DOHH2 (cell line): ENCODE measurements at regions not wholly inside any gene's neighbourhood (a gene's known extent, or its start where the extent isn't known, plus 50 kb on each side); places are given as distances from the start of the nearest gene placed in this dataset.

ENCODE experiments used
- H3F3A ChIP-seq: fragments of 200-600 bp; sonication (generic), shearing (Covaris generic); 2 replicates; pipeline ENCODE4 v1.6.0; 2016; ENCODE audit warnings: antibody characterized with exemption, mild to moderate bottlenecking; ENCODE audit not compliant: control insufficient read depth, insufficient read depth
- H3K27ac ChIP-seq: fragments of 200-600 bp; sonication (generic); 2 replicates; pipeline ENCODE4 v1.5.1; 2014; ENCODE audit warnings: low read depth, mild to moderate bottlenecking, low read length, moderate library complexity
- H3K27me3 ChIP-seq: fragments of 200-600 bp; sonication (generic); 2 replicates; pipeline ENCODE4 v1.6.1; 2014; ENCODE audit warnings: mild to moderate bottlenecking, low read length, mixed read lengths; ENCODE audit not compliant: control insufficient read depth
- H3K36me3 ChIP-seq: fragments of 200-600 bp; sonication (generic); 2 replicates; pipeline ENCODE4 v1.6.1; 2014; ENCODE audit warnings: mild to moderate bottlenecking, low read length, moderate library complexity, mixed read lengths; ENCODE audit not compliant: control insufficient read depth
- H3K4me1 ChIP-seq: fragments of 200-600 bp; sonication (generic); 2 replicates; pipeline ENCODE4 v1.6.1; 2014; ENCODE audit warnings: mild to moderate bottlenecking, low read length, mixed read lengths; ENCODE audit not compliant: control insufficient read depth
- H3K4me2 ChIP-seq: fragments of 200-600 bp; sonication (generic); 2 replicates; pipeline ENCODE4 v1.6.0; 2014; ENCODE audit warnings: mild to moderate bottlenecking, low read length, moderate library complexity
- H3K4me3 ChIP-seq: fragments of 200-600 bp; sonication (generic); 2 replicates; pipeline ENCODE4 v1.5.1; 2014; ENCODE audit warnings: mild to moderate bottlenecking, low read length, mixed read lengths
- H3K79me2 ChIP-seq: fragments of 200-600 bp; sonication (generic); 2 replicates; pipeline ENCODE4 v1.6.1; 2014; ENCODE audit warnings: mild to moderate bottlenecking, low read length, mixed read lengths; ENCODE audit not compliant: control insufficient read depth
- H3K9me2 ChIP-seq: fragments of 200-600 bp; sonication (generic); replicated peaks from 2 replicates; pipeline ENCODE4 v1.6.1; 2014; ENCODE audit warnings: mild to moderate bottlenecking, low read length, mixed read lengths; ENCODE audit not compliant: control insufficient read depth
- H3K9me3 ChIP-seq: fragments of 200-600 bp; sonication (generic); 2 replicates; pipeline ENCODE4 v1.6.1; 2014; ENCODE audit warnings: antibody characterized with exemption, low read length, mixed read lengths; ENCODE audit not compliant: control insufficient read depth, insufficient read depth
- H4K20me1 ChIP-seq: fragments of 200-600 bp; sonication (generic); 2 replicates; pipeline ENCODE4 v1.6.0; 2014; ENCODE audit warnings: low read depth, mild to moderate bottlenecking, antibody characterized with exemption, low read length, moderate library complexity; ENCODE audit not compliant: control insufficient read depth, insufficient read depth
- CTCF ChIP-seq: fragments of 200-600 bp; sonication (generic); IDR thresholded peaks from one replicate; pipeline ENCODE4 v1.5.1; 2014; ENCODE audit warnings: antibody characterized with exemption, mild to moderate bottlenecking, low read depth, low read length; ENCODE audit not compliant: poor library complexity, severe bottlenecking
- EZH2phosphoT487 ChIP-seq: fragments of 200-600 bp; sonication (generic); IDR thresholded peaks from 2 replicates; pipeline ENCODE4 v1.6.1; 2017; ENCODE audit warnings: borderline replicate concordance, mild to moderate bottlenecking, antibody characterized with exemption, low read length, moderate library complexity, mixed read lengths

GRCh38 chr22:23511627-23512347, 68.3 kb downstream of the IGLL1 start:
- Histone ChIP-seq H4K20me1 (no peaks in the 10 kb centered on the region), H3K27me3 (no peaks in the 10 kb centered on the region), H3K9me2 (no peaks in the 10 kb centered on the region), H3K36me3 (no peaks in the 10 kb centered on the region), H3K4me1 (no peaks in the 10 kb centered on the region), H3K27ac (no peak overlapping the region), H3K79me2 (no peaks in the 10 kb centered on the region), H3K9me3 (no peaks in the 10 kb centered on the region), H3K4me3 (no peak overlapping the region), H3K4me2 (no peak overlapping the region), H3F3A (no peaks in the 10 kb centered on the region)
- TF ChIP-seq EZH2phosphoT487 (no peak), CTCF (no peak)

- TF ChIP-seq CTCF (no peak), EZH2phosphoT487 (no peak)
- H3K9me2 ChIP-seq = no peaks in the 10 kb centered on the region
- H3K79me2 ChIP-seq = no peaks in the 10 kb centered on the region
- H3K4me1 ChIP-seq = peaks cover 2% of the 10 kb centered on the region
- H3F3A ChIP-seq = no peaks in the 10 kb centered on the region
- no peak overlapping the region for H3K4me2 ChIP-seq
- H4K20me1 ChIP-seq = no peaks in the 10 kb centered on the region
- no peak overlapping the region for H3K4me3 ChIP-seq
- no peak overlapping the region for H3K27ac ChIP-seq
- H3K36me3 ChIP-seq = no peaks in the 10 kb centered on the region
- H3K9me3 ChIP-seq = no peaks in the 10 kb centered on the region
- no peaks in the 10 kb centered on the region for H3K27me3 ChIP-seq
These were observed 70.4 kb downstream of the IGLL1 start for GRCh38 chr22:23509571-23510302.

GRCh38 chr22:23504516-23504915, 75.6 kb downstream of the IGLL1 start:
- Histone ChIP-seq H3K4me3 (no peak overlapping the region), H4K20me1 (no peaks in the 10 kb centered on the region), H3K36me3 (no peaks in the 10 kb centered on the region), H3F3A (no peaks in the 10 kb centered on the region), H3K79me2 (no peaks in the 10 kb centered on the region), H3K27me3 (no peaks in the 10 kb centered on the region), H3K4me2 (no peak overlapping the region; the same call in 1 of the 2 replicates), H3K9me3 (no peaks in the 10 kb centered on the region), H3K27ac (no peak overlapping the region), H3K9me2 (no peaks in the 10 kb centered on the region), H3K4me1 (peaks cover 12% of the 10 kb centered on the region)
- TF ChIP-seq EZH2phosphoT487 (no peak), CTCF (no peak)
